A673 (cell line): ENCODE measurements at regions not wholly inside any gene's neighbourhood (a gene's known extent, or its start where the extent isn't known, plus 50 kb on each side); places are given as distances from the start of the nearest gene placed in this dataset.

Experiments used
- BruUV-seq: library from RNA; stranded (reverse); fragments of 400-500 nt; replicated peaks from 2 replicates; lab custom pipeline; 2021; lab: Mats Ljungman, UMichigan
- CTCF ChIA-PET: fragments of 300-600 bp; sonication (Branson Sonifier 250); formaldehyde crosslinking; loops from one replicate; lab custom pipeline; 2022; ENCODE audit warnings: antibody characterized with exemption; lab: Charles Lee
- POLR2A ChIA-PET: fragments of 300-600 bp; sonication (Branson Sonifier 250); formaldehyde crosslinking; loops from one replicate; lab custom pipeline; 2022; ENCODE audit warnings: antibody characterized with exemption; ENCODE audit not compliant: low non-redundant PET; lab: Charles Lee
- DNase-seq: peaks from one replicate; pipeline ENCODE4 v3.0.0-alpha.2; 2015; ENCODE audit warnings: low spot score
- H3K27ac ChIP-seq: fragments of 200-600 bp; sonication (generic); 2 replicates; pipeline ENCODE4 v1.5.1; 2016; ENCODE audit warnings: mixed run types, low read depth, mild to moderate bottlenecking, mixed read lengths, antibody characterized with exemption, low read length; ENCODE audit not compliant: poor library complexity, severe bottlenecking
- H3K27me3 ChIP-seq: fragments of 200-600 bp; sonication (generic); replicated peaks from 2 replicates; pipeline ENCODE4 v1.6.1; 2017; ENCODE audit warnings: mixed run types, low read depth, mild to moderate bottlenecking, mixed read lengths, antibody characterized with exemption, low read length; ENCODE audit not compliant: insufficient read depth, poor library complexity
- H3K36me3 ChIP-seq: fragments of 200-600 bp; sonication (generic); 2 replicates; pipeline ENCODE4 v1.6.1; 2016; ENCODE audit warnings: mixed run types, mild to moderate bottlenecking, mixed read lengths, antibody characterized with exemption, low read length; ENCODE audit not compliant: insufficient read depth, poor library complexity, severe bottlenecking
- H3K4me1 ChIP-seq: fragments of 200-600 bp; sonication (generic); 2 replicates; pipeline ENCODE4 v1.6.1; 2017; ENCODE audit warnings: mixed run types, mild to moderate bottlenecking, mixed read lengths, antibody characterized with exemption, low read length; ENCODE audit not compliant: insufficient read depth, poor library complexity, severe bottlenecking
- H3K4me3 ChIP-seq: fragments of 200-600 bp; sonication (generic); 2 replicates; pipeline ENCODE4 v1.5.1; 2016; ENCODE audit warnings: low read depth, mixed run types, mild to moderate bottlenecking, mixed read lengths, low read length; ENCODE audit not compliant: poor library complexity, severe bottlenecking
- H3K9me3 ChIP-seq: fragments of 200-600 bp; sonication (generic); 2 replicates; pipeline ENCODE4 v1.6.1; 2016; ENCODE audit warnings: mixed run types, low read depth, mild to moderate bottlenecking, mixed read lengths, antibody characterized with exemption, low read length; ENCODE audit not compliant: poor library complexity, severe bottlenecking
- CTCF ChIP-seq: fragments of 300-800, 200-600 bp; sonication (generic); conservative IDR thresholded peaks from 2 replicates; pipeline ENCODE4 v1.5.1; 2017; ENCODE audit warnings: low read depth, mild to moderate bottlenecking, antibody characterized with exemption, low read length, moderate library complexity, mixed read lengths
- EZH2 ChIP-seq: fragments of 200-600 bp; sonication (generic); IDR thresholded peaks from 2 replicates; pipeline ENCODE4 v1.6.1; 2017; ENCODE audit warnings: borderline replicate concordance, low read depth, mild to moderate bottlenecking, mixed read lengths, antibody characterized with exemption, low read length; ENCODE audit not compliant: poor library complexity, severe bottlenecking
- intact Hi-C: fragments of 100-400 bp; cut with micrococcal nuclease; formaldehyde crosslinking; loops from one replicate; pipeline ENCODE4 v1.10.0; 2022; ENCODE audit not compliant: unreplicated experiment

GRCh38 chr10:111131168-111131799 is 54.5 kb downstream of the ADRA2A start:
- no TSS peak for BruUV-seq
- DNase-seq, result no peak
- H3K4me3 ChIP-seq, result no peak overlapping the region
- no peak overlapping the region for H3K27ac ChIP-seq
- no peak for TF ChIP-seq CTCF
- TF ChIP-seq EZH2, result no peak
- H3K36me3 ChIP-seq, result no peaks in the 10 kb centered on the region
- intact Hi-C loops, result no loop called here
- H3K4me1 ChIP-seq, result no peaks in the 10 kb centered on the region
- ChIA-PET CTCF (no interaction called here), POLR2A (no interaction called here)
- H3K9me3 ChIP-seq, result no peaks in the 10 kb centered on the region
- peaks cover 61% of the 10 kb centered on the region for H3K27me3 ChIP-seq

- BruUV-seq, result no TSS peak
- POLR2A ChIA-PET, result no interaction called here
- intact Hi-C loops, result no loop called here
- CTCF ChIA-PET, result no interaction called here
- Histone ChIP-seq H3K27ac (no peak overlapping the region), H3K4me1 (no peaks in the 10 kb centered on the region), H3K4me3 (no peak overlapping the region), H3K9me3 (no peaks in the 10 kb centered on the region), H3K27me3 (peaks cover 46% of the 10 kb centered on the region), H3K36me3 (no peaks in the 10 kb centered on the region)
- TF ChIP-seq EZH2 (no peak), CTCF (no peak)
- no peak for DNase-seq
Observed at GRCh38 chr10:111137007-111137406, 60.2 kb downstream of the ADRA2A start.

DNA sequence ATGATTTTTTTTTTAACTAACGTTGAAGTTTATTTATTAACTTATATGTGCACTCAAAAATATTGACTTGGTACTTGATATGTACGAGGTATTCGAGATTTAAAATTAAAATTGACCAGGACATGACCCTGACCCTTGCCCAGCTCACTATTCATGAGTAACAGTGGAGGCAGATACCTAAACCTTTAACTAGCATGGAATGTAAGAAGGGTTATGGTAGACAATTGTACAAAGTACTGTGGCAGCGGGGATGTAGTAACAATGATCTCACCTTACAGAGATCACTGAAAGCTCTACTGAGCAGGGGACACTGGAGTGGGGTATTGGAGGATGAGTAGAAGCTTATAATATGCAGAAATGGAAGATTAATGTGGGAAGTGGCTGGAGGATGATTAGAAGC is 60.8 kb downstream of the ADRA2A start:
- no peak for DNase-seq
- H3K36me3 ChIP-seq, result no peaks in the 10 kb centered on the region
- no peak for TF ChIP-seq CTCF
- no peak for TF ChIP-seq EZH2
- ChIA-PET POLR2A (no interaction called here), CTCF (no interaction called here)
- no peak overlapping the region for H3K27ac ChIP-seq
- no peaks in the 10 kb centered on the region for H3K9me3 ChIP-seq
- intact Hi-C loops, result no loop called here
- H3K4me1 ChIP-seq, result no peaks in the 10 kb centered on the region
- H3K4me3 ChIP-seq, result no peak overlapping the region
- BruUV-seq, result no TSS peak
- H3K27me3 ChIP-seq, result peaks cover 49% of the 10 kb centered on the region
